ENCODE measurements at regions not wholly inside any gene's neighbourhood (a gene's known extent, or its start where the extent isn't known, plus 50 kb on each side); places are given as distances from the start of the nearest gene placed in this dataset.

- intact Hi-C loops (cut with DNase I), result no loop called here
- H3K4me3 ChIP-seq, result no peak overlapping the region
- H3K4me1 ChIP-seq (replicated peaks in 1 of 2), result no peaks in the 10 kb centered on the region
- no peak overlapping the region for H3K27ac ChIP-seq
- TF ChIP-seq POLR2A (IDR thresholded peaks at IDR 0.05) (no peak), CTCF (IDR thresholded peaks at IDR 0.05) (no peak)
- H3K36me3 ChIP-seq (replicated peaks in 1 of 2), result no peaks in the 10 kb centered on the region
- no peak for DNase-seq
- WGBS, 4 donors, result 62 to 86% (median 71%) methylated on average over 2 of the region's 2 CpGs
- H3K9me3 ChIP-seq (replicated peaks in 1 of 3), result no peaks in the 10 kb centered on the region
- no peaks in the 10 kb centered on the region for H3K27me3 ChIP-seq
Observed at GRCh38 chr12:42945927-42946326, 356.4 kb upstream of the PRICKLE1 start.

- Histone ChIP-seq H3K36me3 (replicated peaks in 1 of 2) (no peaks in the 10 kb centered on the region), H3K4me3 (no peak overlapping the region), H3K27me3 (no peaks in the 10 kb centered on the region), H3K27ac (no peak overlapping the region), H3K9me3 (replicated peaks in 1 of 3) (no peaks in the 10 kb centered on the region), H3K4me1 (replicated peaks in 1 of 2) (no peaks in the 10 kb centered on the region)
- 62 to 74% (median 66%) methylated on average over 2 of the region's 2 CpGs for WGBS, 4 donors
- no peak for TF ChIP-seq POLR2A (IDR thresholded peaks at IDR 0.05)
- no peak for TF ChIP-seq CTCF (IDR thresholded peaks at IDR 0.05)
- intact Hi-C loops (cut with DNase I), result no loop called here
- DNase-seq, result no peak
Observed at GRCh38 chr12:42944516-42944915, 355.0 kb upstream of the PRICKLE1 start.

- Histone ChIP-seq H3K4me1 (replicated peaks in 1 of 2) (no peaks in the 10 kb centered on the region), H3K9me3 (replicated peaks in 1 of 3) (no peaks in the 10 kb centered on the region), H3K36me3 (replicated peaks in 1 of 2) (no peaks in the 10 kb centered on the region), H3K27me3 (no peaks in the 10 kb centered on the region), H3K4me3 (no peak overlapping the region), H3K27ac (no peak overlapping the region)
- no peak for TF ChIP-seq POLR2A (IDR thresholded peaks at IDR 0.05)
- no peak for TF ChIP-seq CTCF (IDR thresholded peaks at IDR 0.05)
- WGBS, 4 donors, result 52 to 76% (median 59%) methylated on average over 3 of the region's 3 CpGs
- intact Hi-C loops (cut with DNase I), result no loop called here
- no peak for DNase-seq
Observed at GRCh38 chr12:42936991-42937390, 347.4 kb upstream of the PRICKLE1 start.

GRCh38 chr12:42936260-42936659 is 346.7 kb upstream of the PRICKLE1 start:
- intact Hi-C loops (cut with DNase I), result no loop called here
- Histone ChIP-seq H3K4me1 (replicated peaks in 1 of 2) (no peaks in the 10 kb centered on the region), H3K27ac (no peak overlapping the region), H3K9me3 (replicated peaks in 1 of 3) (no peaks in the 10 kb centered on the region), H3K4me3 (no peak overlapping the region), H3K27me3 (no peaks in the 10 kb centered on the region), H3K36me3 (replicated peaks in 1 of 2) (no peaks in the 10 kb centered on the region)
- 75 to 82% (median 78%) methylated on average over 1 of the region's 1 CpG for WGBS, 4 donors
- TF ChIP-seq CTCF (IDR thresholded peaks at IDR 0.05) (no peak), POLR2A (IDR thresholded peaks at IDR 0.05) (no peak)
- no peak for DNase-seq

Measured in adrenal gland (tissue), 9 donors.